Loucy (cell line): ENCODE measurements at regions not wholly inside any gene's neighbourhood (a gene's known extent, or its start where the extent isn't known, plus 50 kb on each side); places are given as distances from the start of the nearest gene placed in this dataset.

Source experiments
- EZH2phosphoT487 ChIP-seq: fragments of 200-600 bp; IDR thresholded peaks from 2 replicates; pipeline ENCODE4 v1.6.1; 2018; ENCODE audit warnings: antibody characterized with exemption, mild to moderate bottlenecking, moderate library complexity, borderline replicate concordance
- TF ChIP-seq, protein P1 (sequence below): fragments of 200-600 bp; sonication (generic); conservative IDR thresholded peaks from 2 replicates; pipeline ENCODE4 v1.5.1; 2014; ENCODE audit warnings: mild to moderate bottlenecking, antibody characterized with exemption, low read length

DNA sequence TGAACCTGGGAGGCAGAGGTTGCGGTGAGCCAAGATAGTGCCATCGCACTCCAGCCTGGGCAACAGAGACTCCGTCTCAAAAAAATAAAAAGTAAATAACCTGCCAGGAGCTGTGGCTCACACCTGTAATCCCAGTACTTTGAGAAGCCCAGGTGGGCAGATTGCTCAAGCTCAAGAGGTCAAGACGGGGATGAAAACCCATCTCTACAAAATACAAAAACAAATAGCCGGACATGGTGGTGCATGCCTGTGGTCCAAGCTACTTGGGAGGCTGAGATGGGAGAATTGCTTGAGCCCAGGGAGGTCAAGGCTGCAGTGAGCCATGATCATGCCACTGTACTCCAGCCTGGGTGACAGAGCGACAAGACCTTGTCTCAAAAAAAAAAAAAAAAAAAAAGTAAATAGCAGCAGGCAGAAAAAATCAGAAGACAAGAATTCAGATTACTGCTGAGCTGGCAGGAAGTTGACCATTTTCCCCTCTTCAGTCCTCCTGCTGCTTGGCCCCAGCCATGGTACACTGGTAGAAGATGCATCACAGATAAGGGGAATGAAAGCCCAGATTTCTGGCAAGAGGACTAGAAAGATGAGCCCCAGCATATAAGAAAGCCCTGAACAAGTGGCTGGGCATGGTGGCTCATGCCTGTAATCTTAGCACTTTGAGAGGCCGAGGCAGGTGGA lies 97.6 kb downstream of the TOMM20 start:
- TF ChIP-seq, protein P1, sequence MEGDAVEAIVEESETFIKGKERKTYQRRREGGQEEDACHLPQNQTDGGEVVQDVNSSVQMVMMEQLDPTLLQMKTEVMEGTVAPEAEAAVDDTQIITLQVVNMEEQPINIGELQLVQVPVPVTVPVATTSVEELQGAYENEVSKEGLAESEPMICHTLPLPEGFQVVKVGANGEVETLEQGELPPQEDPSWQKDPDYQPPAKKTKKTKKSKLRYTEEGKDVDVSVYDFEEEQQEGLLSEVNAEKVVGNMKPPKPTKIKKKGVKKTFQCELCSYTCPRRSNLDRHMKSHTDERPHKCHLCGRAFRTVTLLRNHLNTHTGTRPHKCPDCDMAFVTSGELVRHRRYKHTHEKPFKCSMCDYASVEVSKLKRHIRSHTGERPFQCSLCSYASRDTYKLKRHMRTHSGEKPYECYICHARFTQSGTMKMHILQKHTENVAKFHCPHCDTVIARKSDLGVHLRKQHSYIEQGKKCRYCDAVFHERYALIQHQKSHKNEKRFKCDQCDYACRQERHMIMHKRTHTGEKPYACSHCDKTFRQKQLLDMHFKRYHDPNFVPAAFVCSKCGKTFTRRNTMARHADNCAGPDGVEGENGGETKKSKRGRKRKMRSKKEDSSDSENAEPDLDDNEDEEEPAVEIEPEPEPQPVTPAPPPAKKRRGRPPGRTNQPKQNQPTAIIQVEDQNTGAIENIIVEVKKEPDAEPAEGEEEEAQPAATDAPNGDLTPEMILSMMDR = no peak
- no peak for TF ChIP-seq EZH2phosphoT487
